ENCODE measurements at regions not wholly inside any gene's neighbourhood (a gene's known extent, or its start where the extent isn't known, plus 50 kb on each side); places are given as distances from the start of the nearest gene placed in this dataset.

- H3K36me3 ChIP-seq (ENCODE audit: control insufficient read depth in 1 of 2, insufficient read depth in 2 of 2, low read length in 2 of 2) = no peaks in the 10 kb centered on the region
- ChIA-PET RAD21 (ENCODE audit: low non-redundant PET in 1 of 2, low total read pairs in 2 of 2, uncharacterized antibody in 2 of 2, unreplicated experiment in 2 of 2) (no interaction called here), CTCF (no interaction called here), POLR2A (no interaction called here)
- H3K9me2 ChIP-seq (ENCODE audit: insufficient read depth) = no peaks in the 10 kb centered on the region
- no peak for DNase-seq (ENCODE audit: low read depth, low spot score)
- H3K9me3 ChIP-seq (ENCODE audit: control insufficient read depth in 1 of 2, insufficient read depth in 1 of 2, low read depth in 1 of 2, low read length in 2 of 2) = no peaks in the 10 kb centered on the region
- no peaks in the 10 kb centered on the region for H3K4me1 ChIP-seq (ENCODE audit: control insufficient read depth in 1 of 2, insufficient read depth in 2 of 2, low read length in 2 of 2)
- no peaks in the 10 kb centered on the region for H3K27me3 ChIP-seq (ENCODE audit: insufficient read depth, low read length)
- no peak overlapping the region for H3K9ac ChIP-seq (ENCODE audit: low read length)
- BruUV-seq (replicated peaks) = no TSS peak
- no peak overlapping the region for H2AFZ ChIP-seq (ENCODE audit: low read depth, low read length, poor library complexity, severe bottlenecking)
- TF ChIP-seq RAD21 (IDR thresholded peaks at IDR 0.05; ENCODE audit: low read depth) (no peak), JUND (IDR thresholded peaks at IDR 0.05) (no peak), EGR1 (IDR thresholded peaks at IDR 0.05; ENCODE audit: low read depth) (no peak), FOSL1 (IDR thresholded peaks at IDR 0.05; ENCODE audit: low read depth) (no peak), CEBPB (IDR thresholded peaks at IDR 0.05; ENCODE audit: low read depth) (no peak), ELF1 (IDR thresholded peaks at IDR 0.05; ENCODE audit: borderline replicate concordance, low read depth) (no peak), EZH2 (IDR thresholded peaks at IDR 0.05) (no peak), ZBTB33 (IDR thresholded peaks at IDR 0.05; ENCODE audit: extremely low read depth, insufficient replicate concordance, low read length) (no peak), CBX3 (IDR thresholded peaks at IDR 0.05; ENCODE audit: low read depth) (no peak), SRF (IDR thresholded peaks at IDR 0.05; ENCODE audit: low read depth) (no peak), SP1 (IDR thresholded peaks at IDR 0.05; ENCODE audit: low read depth) (no peak), YY1 (IDR thresholded peaks at IDR 0.05; ENCODE audit: extremely low read depth, insufficient replicate concordance, low read depth, low read length) (no peak), POLR2AphosphoS5 (IDR thresholded peaks at IDR 0.05; ENCODE audit: low read depth, low read length) (no peak), EZH2phosphoT487 (IDR thresholded peaks at IDR 0.05; ENCODE audit: borderline replicate concordance) (no peak), ATF3 (IDR thresholded peaks at IDR 0.05) (no peak), SIN3A (IDR thresholded peaks at IDR 0.05; ENCODE audit: low read depth) (no peak), REST (IDR thresholded peaks at IDR 0.05; ENCODE audit: low read depth) (no peak), ZNF274 (IDR thresholded peaks at IDR 0.05; ENCODE audit: low read depth, low read length) (no peak)
- TF ChIP-seq, protein P1, sequence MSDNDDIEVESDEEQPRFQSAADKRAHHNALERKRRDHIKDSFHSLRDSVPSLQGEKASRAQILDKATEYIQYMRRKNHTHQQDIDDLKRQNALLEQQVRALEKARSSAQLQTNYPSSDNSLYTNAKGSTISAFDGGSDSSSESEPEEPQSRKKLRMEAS (IDR thresholded peaks at IDR 0.05) = no peak
- intact Hi-C loops (cut with micrococcal nuclease) = no loop called here
- no peak overlapping the region for H3K4me2 ChIP-seq (ENCODE audit: low read length)
- no peak overlapping the region for H3K4me3 ChIP-seq (replicated peaks in 1 of 2; ENCODE audit: low read depth in 1 of 2, low read length in 2 of 2)
- no peak overlapping the region for H3K27ac ChIP-seq (ENCODE audit: low read depth, low read length)
- no peaks in the 10 kb centered on the region for H4K20me1 ChIP-seq (ENCODE audit: insufficient read depth)
- H3K79me2 ChIP-seq (ENCODE audit: insufficient read depth, low read length) = no peaks in the 10 kb centered on the region
- no peak for ATAC-seq
Measured at GRCh38 chr2:21299411-21299810, 175.6 kb downstream of the TDRD15 start.
